COR-L47 (cell line): ENCODE measurements at regions not wholly inside any gene's neighbourhood (a gene's known extent, or its start where the extent isn't known, plus 50 kb on each side); places are given as distances from the start of the nearest gene placed in this dataset.
"Not testable (repeated sequence)": the region's sequence is repeated elsewhere in the genome, so short reads cannot be mapped to it uniquely, and the experiment has no call there.

Experiments
- DNase-seq: peaks from one replicate; lab custom pipeline; 2025; lab: John Stamatoyannopoulos, UW

- no peak for DNase-seq
Measured at GRCh38 chr4:10821826-10822225, 137.3 kb upstream of the CLNK start.

GRCh38 chr4:10816571-10816970 lies 132.0 kb upstream of the CLNK start:
- no peak for DNase-seq

GRCh38 chr4:10811991-10812390 lies 127.4 kb upstream of the CLNK start:
- DNase-seq, result no peak

GRCh38 chr4:10810411-10810810 lies 125.8 kb upstream of the CLNK start:
- DNase-seq, result no peak

- no peak for DNase-seq
Measured at GRCh38 chr4:10809905-10810304, 125.3 kb upstream of the CLNK start.

GRCh38 chr4:10808591-10808990 lies 124.0 kb upstream of the CLNK start:
- no peak for DNase-seq

- DNase-seq, result no peak
Measured at GRCh38 chr4:10806953-10807645, 122.5 kb upstream of the CLNK start.

- DNase-seq, result no peak
Measured at GRCh38 chr4:10803713-10804343, 119.3 kb upstream of the CLNK start.

- DNase-seq, result no peak
Measured at GRCh38 chr4:10787365-10787764, 102.8 kb upstream of the CLNK start.

GRCh38 chr4:10784621-10785020 lies 100.1 kb upstream of the CLNK start:
- no peak for DNase-seq

- no peak for DNase-seq
Measured at GRCh38 chr4:10783351-10783750, 98.8 kb upstream of the CLNK start.

- DNase-seq, result no peak
Measured at GRCh38 chr4:10781805-10782204, 97.2 kb upstream of the CLNK start.

GRCh38 chr4:10780803-10781202 lies 96.2 kb upstream of the CLNK start:
- DNase-seq, result not testable (repeated sequence)

- DNase-seq, result not testable (repeated sequence)
Measured at GRCh38 chr4:10775132-10775531, 90.6 kb upstream of the CLNK start.

GRCh38 chr4:10773656-10774055 lies 89.1 kb upstream of the CLNK start:
- no peak for DNase-seq

GRCh38 chr4:10773010-10773409 lies 88.4 kb upstream of the CLNK start:
- DNase-seq, result peak; percentile 45

- DNase-seq, result no peak
Measured at GRCh38 chr4:10765386-10765785, 80.8 kb upstream of the CLNK start.

GRCh38 chr4:10762561-10762960 lies 78.0 kb upstream of the CLNK start:
- no peak for DNase-seq

GRCh38 chr4:10761903-10762302 lies 77.3 kb upstream of the CLNK start:
- no peak for DNase-seq

GRCh38 chr4:10760086-10760485 lies 75.5 kb upstream of the CLNK start:
- no peak for DNase-seq

- DNase-seq, result no peak
Measured at GRCh38 chr4:10758906-10759305, 74.3 kb upstream of the CLNK start.

GRCh38 chr4:10753856-10754402 lies 69.4 kb upstream of the CLNK start:
- DNase-seq, result no peak

GRCh38 chr4:10753336-10753735 lies 68.8 kb upstream of the CLNK start:
- DNase-seq, result no peak

- DNase-seq, result no peak
Measured at GRCh38 chr4:10750714-10751113, 66.1 kb upstream of the CLNK start.
